Frontal cortex (tissue), 3 donors: ENCODE measurements at regions not wholly inside any gene's neighbourhood (a gene's known extent, or its start where the extent isn't known, plus 50 kb on each side); places are given as distances from the start of the nearest gene placed in this dataset.

Source experiments
- DNase-seq, 2 donors: peaks; one replicate each; pipeline ENCODE4 v3.0.0; 2012; ENCODE audit warnings: low spot score in 2 of 2
- FAIRE-seq: peaks from 2 replicates; lab custom pipeline; 2012; peaks lifted over from hg19 to GRCh38; lab: Jason Lieb, UNC
- donor health status: control.
- donor health status: control.
- donor health status: control.

GRCh38 chr19:31723101-31723500, 373.9 kb upstream of the TSHZ3 start:
- DNase-seq: no peak
- no peak for FAIRE-seq

GRCh38 chr19:31725051-31725450, 375.8 kb upstream of the TSHZ3 start:
- DNase-seq (no peak), FAIRE-seq (no peak)

- FAIRE-seq: no peak
- DNase-seq: no peak
Observed at GRCh38 chr19:31727536-31727935, 378.3 kb upstream of the TSHZ3 start.

- DNase-seq: no peak
- no peak for FAIRE-seq
Observed at GRCh38 chr19:31730270-31730669, 381.0 kb upstream of the TSHZ3 start.

GRCh38 chr19:31733591-31733990, 384.4 kb upstream of the TSHZ3 start:
- FAIRE-seq (no peak), DNase-seq (no peak)

GRCh38 chr19:31742249-31742648, 393.0 kb upstream of the TSHZ3 start:
- FAIRE-seq (no peak), DNase-seq (no peak)

GRCh38 chr19:31745731-31746130, 396.5 kb upstream of the TSHZ3 start:
- FAIRE-seq (no peak), DNase-seq (no peak)

- no peak for FAIRE-seq
Observed at GRCh38 chr19:31749231-31749630, 400.0 kb upstream of the TSHZ3 start.

GRCh38 chr19:31759359-31759758, 410.1 kb upstream of the TSHZ3 start:
- FAIRE-seq: no peak
- DNase-seq: no peak

More at GRCh38 chr19:31749231-31749630, 400.0 kb upstream of the TSHZ3 start:
- DNase-seq: no peak

GRCh38 chr19:31761281-31761913, 412.2 kb upstream of the TSHZ3 start:
- DNase-seq (no peak), FAIRE-seq (no peak)

GRCh38 chr19:31770223-31770622, 421.0 kb upstream of the TSHZ3 start:
- DNase-seq: no peak
- FAIRE-seq: no peak

- FAIRE-seq: no peak
Observed at GRCh38 chr19:31772915-31773314, 423.7 kb upstream of the TSHZ3 start.

GRCh38 chr19:31781542-31781941, 432.3 kb upstream of the TSHZ3 start:
- no peak for FAIRE-seq
- DNase-seq: no peak

More at GRCh38 chr19:31772915-31773314, 423.7 kb upstream of the TSHZ3 start:
- no peak for DNase-seq

- DNase-seq (no peak), FAIRE-seq (no peak)
Observed at GRCh38 chr19:31783592-31783991, 434.4 kb upstream of the TSHZ3 start.

GRCh38 chr19:31784671-31785101, 435.4 kb upstream of the TSHZ3 start:
- no peak for FAIRE-seq
- peak in 1 of 2 donors; percentile 11 for DNase-seq

- DNase-seq: no peak
- FAIRE-seq: no peak
Observed at GRCh38 chr19:31801611-31802010, 452.4 kb upstream of the TSHZ3 start.

- FAIRE-seq: no peak
- DNase-seq: no peak
Observed at GRCh38 chr19:31803835-31804446, 454.7 kb upstream of the TSHZ3 start.

- DNase-seq (no peak), FAIRE-seq (no peak)
Observed at GRCh38 chr19:31804668-31805067, 455.4 kb upstream of the TSHZ3 start.

- FAIRE-seq: no peak
- no peak for DNase-seq
Observed at GRCh38 chr19:31810536-31811109, 461.4 kb upstream of the TSHZ3 start.

- DNase-seq (no peak), FAIRE-seq (no peak)
Observed at GRCh38 chr19:31817971-31818797, 468.9 kb upstream of the TSHZ3 start.

- peak in 1 of 2 donors; percentile 7 for DNase-seq
- FAIRE-seq: no peak
Observed at GRCh38 chr19:31818798-31819105, 469.5 kb upstream of the TSHZ3 start.
